ENCODE measurements at regions not wholly inside any gene's neighbourhood (a gene's known extent, or its start where the extent isn't known, plus 50 kb on each side); places are given as distances from the start of the nearest gene placed in this dataset.

DNA sequence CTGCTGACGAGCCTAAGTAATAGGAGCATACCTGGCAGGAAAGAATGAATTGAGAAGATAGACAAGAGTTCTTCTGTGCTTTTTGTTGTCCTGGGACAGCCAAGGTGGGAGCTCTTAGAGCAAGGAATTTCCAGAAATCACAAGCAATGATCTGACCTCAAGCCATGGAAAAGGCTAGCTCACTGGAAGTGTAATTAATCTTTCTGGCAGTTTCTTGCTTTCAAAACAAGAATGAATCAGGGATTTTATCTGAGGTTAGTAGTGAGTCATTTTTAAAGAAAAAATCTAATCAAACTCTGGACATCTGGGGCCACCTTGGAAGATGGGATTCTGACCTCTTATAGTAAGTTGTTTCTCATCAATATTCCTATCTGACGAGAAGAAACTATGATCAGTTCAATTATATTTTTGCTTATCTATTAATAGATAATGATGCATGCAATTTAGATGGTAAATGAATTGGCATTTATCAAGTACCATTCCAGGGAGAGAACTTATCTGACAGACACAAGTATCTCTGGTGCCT lies 98.0 kb downstream of the ADCYAP1 start:
- TF ChIP-seq EZH2phosphoT487 (IDR thresholded peaks at IDR 0.05; ENCODE audit: low read length) (no peak), EZH2 (optimal IDR thresholded peaks at IDR 0.05; ENCODE audit: low read depth, low read length) (no peak), CTCF (IDR thresholded peaks at IDR 0.05; ENCODE audit: low read length) (no peak)
- H3K27ac ChIP-seq (ENCODE audit: low read length), result no peak overlapping the region
- no peaks in the 10 kb centered on the region for H3K9me3 ChIP-seq (replicated peaks; ENCODE audit: insufficient read depth, low read length)
- no peaks in the 10 kb centered on the region for H3K9me2 ChIP-seq (replicated peaks; ENCODE audit: insufficient read depth, low read length)
- H3K9ac ChIP-seq (ENCODE audit: low read length), result no peak overlapping the region
- H3K36me3 ChIP-seq (replicated peaks; ENCODE audit: insufficient read depth, low read length), result no peaks in the 10 kb centered on the region
- H3K4me3 ChIP-seq (ENCODE audit: low read length), result no peak overlapping the region
- H4K20me1 ChIP-seq (ENCODE audit: insufficient read depth, low read length), result no peaks in the 10 kb centered on the region
- H3K4me1 ChIP-seq (ENCODE audit: low read length), result no peaks in the 10 kb centered on the region
- H3K4me2 ChIP-seq (ENCODE audit: low read depth, low read length), result no peak overlapping the region
- no peaks in the 10 kb centered on the region for H3F3A ChIP-seq (ENCODE audit: insufficient read depth, low read length)
- DNase-seq, result no peak
- no peak overlapping the region for H2AFZ ChIP-seq (ENCODE audit: low read length)
- no peaks in the 10 kb centered on the region for H3K79me2 ChIP-seq (ENCODE audit: low read length)
- no peaks in the 10 kb centered on the region for H3K27me3 ChIP-seq (replicated peaks; ENCODE audit: insufficient read depth, low read length)

- no peaks in the 10 kb centered on the region for H3K36me3 ChIP-seq (replicated peaks; ENCODE audit: insufficient read depth, low read length)
- H3F3A ChIP-seq (ENCODE audit: insufficient read depth, low read length), result no peaks in the 10 kb centered on the region
- H3K9me3 ChIP-seq (replicated peaks; ENCODE audit: insufficient read depth, low read length), result no peaks in the 10 kb centered on the region
- no peak for DNase-seq
- H2AFZ ChIP-seq (ENCODE audit: low read length), result no peak overlapping the region
- no peak overlapping the region for H3K4me2 ChIP-seq (ENCODE audit: low read depth, low read length)
- TF ChIP-seq CTCF (IDR thresholded peaks at IDR 0.05; ENCODE audit: low read length), result no peak
- no peak for TF ChIP-seq EZH2phosphoT487 (IDR thresholded peaks at IDR 0.05; ENCODE audit: low read length)
- TF ChIP-seq EZH2 (optimal IDR thresholded peaks at IDR 0.05; ENCODE audit: low read depth, low read length), result no peak
- no peaks in the 10 kb centered on the region for H4K20me1 ChIP-seq (ENCODE audit: insufficient read depth, low read length)
- H3K79me2 ChIP-seq (ENCODE audit: low read length), result no peaks in the 10 kb centered on the region
- no peaks in the 10 kb centered on the region for H3K4me1 ChIP-seq (ENCODE audit: low read length)
- H3K9ac ChIP-seq (ENCODE audit: low read length), result no peak overlapping the region
- H3K4me3 ChIP-seq (ENCODE audit: low read length), result no peak overlapping the region
- no peaks in the 10 kb centered on the region for H3K27me3 ChIP-seq (replicated peaks; ENCODE audit: insufficient read depth, low read length)
- no peaks in the 10 kb centered on the region for H3K9me2 ChIP-seq (replicated peaks; ENCODE audit: insufficient read depth, low read length)
- H3K27ac ChIP-seq (ENCODE audit: low read length), result no peak overlapping the region
Observed at GRCh38 chr18:1003499-1003898, 98.8 kb downstream of the ADCYAP1 start.

GRCh38 chr18:1006304-1006703 lies 101.6 kb downstream of the ADCYAP1 start:
- no peak overlapping the region for H3K9ac ChIP-seq (ENCODE audit: low read length)
- no peaks in the 10 kb centered on the region for H3K36me3 ChIP-seq (replicated peaks; ENCODE audit: insufficient read depth, low read length)
- H3K9me2 ChIP-seq (replicated peaks; ENCODE audit: insufficient read depth, low read length), result no peaks in the 10 kb centered on the region
- no peak overlapping the region for H3K4me3 ChIP-seq (ENCODE audit: low read length)
- H3K4me2 ChIP-seq (ENCODE audit: low read depth, low read length), result no peak overlapping the region
- H3K27ac ChIP-seq (ENCODE audit: low read length), result no peak overlapping the region
- no peaks in the 10 kb centered on the region for H3K79me2 ChIP-seq (ENCODE audit: low read length)
- TF ChIP-seq EZH2phosphoT487 (IDR thresholded peaks at IDR 0.05; ENCODE audit: low read length) (no peak), EZH2 (optimal IDR thresholded peaks at IDR 0.05; ENCODE audit: low read depth, low read length) (no peak), CTCF (IDR thresholded peaks at IDR 0.05; ENCODE audit: low read length) (no peak)
- H3K27me3 ChIP-seq (replicated peaks; ENCODE audit: insufficient read depth, low read length), result no peaks in the 10 kb centered on the region
- no peak for DNase-seq
- H2AFZ ChIP-seq (ENCODE audit: low read length), result no peak overlapping the region
- no peaks in the 10 kb centered on the region for H3F3A ChIP-seq (ENCODE audit: insufficient read depth, low read length)
- no peaks in the 10 kb centered on the region for H3K4me1 ChIP-seq (ENCODE audit: low read length)
- no peaks in the 10 kb centered on the region for H3K9me3 ChIP-seq (replicated peaks; ENCODE audit: insufficient read depth, low read length)
- H4K20me1 ChIP-seq (ENCODE audit: insufficient read depth, low read length), result no peaks in the 10 kb centered on the region
